Stimulated activated CD4-positive, alpha-beta T cell treated with anti-CD3 and anti-CD28 coated beads, Interleukin-4, amount 100 ng/mL, for 4 hours (primary cell): ENCODE measurements at regions not wholly inside any gene's neighbourhood (a gene's known extent, or its start where the extent isn't known, plus 50 kb on each side); places are given as distances from the start of the nearest gene placed in this dataset.
"Not testable (repeated sequence)": the region's sequence is repeated elsewhere in the genome, so short reads cannot be mapped to it uniquely, and the experiment has no call there.

Experiments
- DNase-seq, 2 experiments: peaks; one replicate each; pipeline ENCODE4 v3.0.0-alpha.2; 2020

DNA sequence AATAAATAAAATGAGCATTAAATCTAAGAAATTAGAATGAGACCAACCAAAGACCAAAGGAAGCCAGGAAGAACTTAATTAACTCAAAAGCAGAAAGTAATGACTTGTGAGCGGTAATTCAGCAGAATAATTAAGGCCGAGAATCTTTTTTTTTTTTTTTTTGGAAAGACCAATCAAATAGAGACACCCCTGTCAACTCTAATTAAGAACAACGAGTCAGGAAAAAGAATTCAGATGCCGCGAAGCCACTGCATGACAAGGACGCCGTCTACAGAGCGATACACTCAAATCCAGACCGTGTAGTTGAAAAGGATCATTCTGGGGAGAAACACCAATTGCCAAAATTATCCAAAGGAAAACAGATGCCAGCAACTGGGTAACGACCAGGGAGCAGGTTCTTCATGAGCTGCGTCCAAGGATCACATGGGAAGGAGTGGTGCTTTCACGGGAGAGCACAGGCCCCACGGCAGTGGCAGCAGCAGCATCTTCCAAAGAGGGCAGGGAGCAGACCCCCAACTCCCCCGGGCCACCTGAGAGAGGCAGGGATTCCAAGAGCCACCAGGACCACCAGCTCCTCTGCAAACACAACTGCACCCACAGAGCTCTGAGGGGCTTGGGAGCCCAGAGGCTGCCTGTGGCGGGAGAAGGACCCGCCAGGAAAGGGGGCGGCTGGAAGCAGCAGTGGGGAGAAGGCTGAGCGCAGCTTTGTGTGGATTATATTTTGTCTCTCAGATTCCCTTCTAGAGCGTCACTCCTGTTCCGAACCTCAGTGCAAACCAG is 469.8 kb downstream of the BRD1 start:
- no peak for DNase-seq

DNA sequence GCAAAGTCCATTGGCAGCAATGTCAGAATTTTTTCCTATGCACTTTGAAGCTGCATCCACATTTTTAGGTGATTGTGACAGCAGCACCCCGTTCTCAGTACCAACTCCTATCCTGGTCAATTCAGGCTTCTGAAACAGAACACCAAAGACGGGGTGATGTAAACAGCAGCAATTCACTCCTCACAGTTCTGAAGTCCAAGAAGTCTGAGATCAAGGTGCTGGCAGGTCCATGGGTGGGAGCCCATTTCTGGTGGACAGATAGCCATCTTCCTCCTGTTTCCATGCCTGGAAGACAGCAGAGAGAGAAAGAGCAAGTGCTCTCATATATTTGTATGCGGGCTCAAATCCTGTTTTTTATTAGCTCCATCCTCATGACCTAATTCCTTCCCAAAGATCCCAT is 471.2 kb downstream of the BRD1 start:
- no peak for DNase-seq

DNA sequence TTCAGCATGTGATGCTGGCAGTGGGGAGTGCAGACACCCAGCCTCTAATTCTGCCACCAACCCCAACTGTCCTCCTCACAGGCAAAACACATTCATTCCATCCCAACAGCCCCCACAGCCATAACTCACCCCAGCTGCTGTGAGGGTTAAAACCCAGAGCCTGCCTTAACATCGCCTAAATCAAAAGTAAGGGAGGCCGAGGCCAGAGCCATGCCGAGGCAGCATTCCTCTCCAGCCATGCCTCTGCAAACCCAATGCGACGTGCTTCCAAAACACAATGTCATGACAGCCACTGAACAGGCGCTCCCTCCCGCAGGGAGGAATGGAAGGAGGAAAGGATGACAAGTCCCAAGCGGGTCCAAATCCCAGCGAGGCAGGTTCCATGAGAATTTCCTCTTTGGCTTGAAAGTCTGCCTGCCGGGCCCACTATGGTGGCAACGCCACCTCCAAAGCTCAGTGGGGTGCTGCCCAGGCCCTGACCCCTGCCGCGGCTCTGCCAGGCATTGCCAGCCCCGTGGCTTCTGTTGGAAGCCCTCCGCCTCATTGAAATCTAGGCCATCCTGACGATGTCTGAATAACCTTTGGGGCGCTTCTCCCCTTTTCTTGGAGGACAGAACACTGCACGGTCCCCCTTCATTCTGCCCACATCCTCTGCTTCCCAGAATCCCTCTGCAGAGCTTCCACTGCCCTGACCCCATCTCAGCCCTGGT is 472.3 kb downstream of the BRD1 start:
- no peak for DNase-seq

DNA sequence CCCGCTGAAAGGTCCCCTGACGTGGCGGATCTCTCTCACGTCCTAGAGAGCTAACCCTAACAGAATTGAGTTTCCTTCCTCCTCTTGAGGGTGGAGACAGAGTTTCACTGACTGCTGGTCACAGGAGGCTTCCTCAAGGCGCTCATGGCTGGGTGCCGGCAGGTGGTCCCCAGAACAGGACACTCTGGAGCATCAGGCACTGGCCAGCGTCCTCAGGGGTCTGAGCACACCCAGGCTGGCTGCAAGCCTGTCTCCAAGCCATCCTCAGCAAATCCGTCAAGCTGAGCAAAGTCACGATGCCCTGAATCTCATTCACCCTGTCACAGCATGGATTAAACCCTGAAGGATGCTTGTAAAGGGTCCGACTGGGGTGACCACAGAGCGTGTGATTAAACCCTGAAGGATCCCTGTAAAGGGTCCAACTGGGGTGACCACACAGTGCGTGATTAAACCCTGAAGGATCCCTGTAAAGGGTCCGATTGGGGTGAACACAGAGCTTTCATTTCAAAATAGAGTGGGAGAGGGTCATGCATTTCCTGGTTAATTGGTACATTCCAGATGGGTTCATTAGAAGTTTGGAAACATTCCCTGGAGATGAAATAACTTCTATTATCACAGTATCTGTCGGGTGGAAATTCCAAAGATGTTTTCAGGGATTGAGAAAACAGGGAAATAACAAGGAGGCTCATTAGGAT is 473.0 kb downstream of the BRD1 start:
- DNase-seq, result no peak

DNA sequence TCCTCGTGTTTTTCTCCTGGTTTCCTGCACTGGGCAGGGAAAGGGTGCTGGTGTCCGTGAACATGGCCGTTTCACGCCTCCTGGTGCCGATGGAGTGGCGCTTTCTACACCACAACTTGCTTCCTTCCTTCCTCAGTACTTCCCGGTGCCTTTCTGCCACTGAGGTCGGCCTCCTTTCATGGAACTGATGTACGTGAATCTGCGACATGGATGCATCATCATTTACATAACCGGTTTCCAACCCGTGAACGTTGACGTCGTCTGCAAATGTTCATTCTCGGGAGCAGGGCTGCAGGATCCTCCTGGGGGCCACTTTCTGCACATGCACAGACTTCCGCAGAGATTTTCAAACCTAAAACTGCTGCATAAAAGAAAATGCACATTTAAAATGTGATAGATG is 474.4 kb downstream of the BRD1 start:
- DNase-seq, result no peak

DNA sequence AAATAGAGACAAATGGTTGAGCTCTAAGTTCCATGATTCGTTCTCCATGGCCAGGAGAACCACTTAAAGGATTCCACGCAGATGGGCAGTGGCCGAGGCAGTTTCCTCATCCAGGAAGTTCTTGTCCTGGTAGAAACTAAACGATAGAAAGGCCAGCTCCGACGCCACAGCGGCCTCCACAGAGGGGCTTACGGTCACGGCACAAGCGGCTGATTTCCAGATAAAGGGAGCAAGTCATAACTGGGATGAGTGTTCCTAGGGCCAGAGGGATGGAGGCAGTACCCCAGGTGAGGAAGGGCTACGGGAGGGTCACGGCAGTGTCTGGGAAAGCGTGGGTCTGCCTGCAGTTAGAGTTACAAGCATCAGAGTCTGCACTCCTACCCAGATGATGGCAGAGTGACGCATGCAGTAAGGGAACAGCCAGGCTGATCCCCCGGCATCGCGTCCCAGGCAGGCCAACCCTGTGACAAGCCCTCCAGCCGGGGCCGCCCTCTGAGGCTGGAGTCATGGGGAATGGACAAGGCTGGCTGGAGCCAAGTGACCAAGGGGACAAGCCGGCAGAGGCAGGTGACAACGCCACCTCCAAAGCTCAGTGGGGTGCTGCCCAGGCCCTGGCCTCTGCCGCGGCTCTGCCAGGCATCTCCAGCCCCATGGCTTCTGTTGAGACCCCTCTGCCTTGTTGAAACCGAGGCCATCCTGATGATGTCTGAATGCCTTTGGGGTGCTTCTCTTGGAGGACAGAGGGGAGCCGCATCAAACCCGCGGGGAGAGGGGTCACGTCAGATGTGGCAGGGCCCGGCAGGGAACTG is 475.1 kb downstream of the BRD1 start:
- no peak for DNase-seq

DNA sequence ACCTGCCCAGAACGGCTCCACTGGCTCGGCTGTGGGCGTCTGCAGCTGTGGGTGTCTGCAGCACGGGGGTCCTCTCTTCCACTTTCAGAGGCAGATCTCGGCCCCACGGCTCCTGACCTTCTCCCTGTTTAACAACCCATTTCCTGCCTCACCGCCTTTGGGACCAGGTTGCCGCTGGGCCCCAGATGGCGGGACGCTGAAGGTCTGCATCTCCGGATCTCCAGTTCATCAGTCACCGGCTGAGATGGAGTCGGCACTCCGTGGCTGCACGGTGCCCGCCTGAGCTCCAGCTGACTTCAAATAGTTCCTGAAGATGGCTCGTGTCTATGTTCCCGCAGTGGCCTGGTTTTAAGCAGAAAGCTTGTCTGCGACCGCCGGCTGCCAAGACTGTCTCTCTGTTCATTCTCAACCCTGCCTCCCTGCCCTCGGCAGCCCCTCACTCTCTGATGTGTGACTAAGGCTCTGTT is 475.9 kb downstream of the BRD1 start:
- no peak for DNase-seq

DNA sequence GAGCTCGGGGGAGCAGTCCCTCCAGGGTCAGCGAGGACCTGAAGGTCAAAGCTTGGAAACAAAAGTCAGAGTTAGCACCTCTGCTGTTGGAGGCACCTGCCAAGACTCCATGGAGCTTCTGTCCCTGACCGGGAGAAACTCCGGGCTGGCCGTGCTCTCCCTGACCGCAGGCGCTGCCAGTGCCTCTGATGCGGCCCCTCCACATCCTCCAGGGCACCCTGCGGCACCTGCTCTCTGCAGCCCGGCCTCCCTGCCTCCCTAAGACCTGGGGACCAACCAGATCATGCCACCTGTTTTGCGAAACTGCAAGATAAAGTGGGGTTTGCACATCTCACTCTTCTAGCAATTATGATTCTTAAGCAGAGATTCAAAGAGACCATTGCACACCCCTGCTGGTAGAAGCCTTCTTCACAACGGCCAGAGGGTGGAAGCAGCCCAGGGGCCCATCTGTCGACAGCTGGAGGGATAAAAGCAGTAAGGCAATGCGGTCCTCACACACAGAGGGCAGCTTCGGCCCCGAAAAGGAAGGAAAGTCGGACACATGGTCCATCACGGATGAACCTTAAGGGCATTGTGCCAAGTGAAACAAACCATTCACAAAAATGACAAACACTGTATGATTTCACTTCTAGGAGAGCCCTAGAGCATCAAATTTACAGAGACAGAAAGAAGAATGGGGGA is 477.1 kb downstream of the BRD1 start:
- no peak for DNase-seq

DNA sequence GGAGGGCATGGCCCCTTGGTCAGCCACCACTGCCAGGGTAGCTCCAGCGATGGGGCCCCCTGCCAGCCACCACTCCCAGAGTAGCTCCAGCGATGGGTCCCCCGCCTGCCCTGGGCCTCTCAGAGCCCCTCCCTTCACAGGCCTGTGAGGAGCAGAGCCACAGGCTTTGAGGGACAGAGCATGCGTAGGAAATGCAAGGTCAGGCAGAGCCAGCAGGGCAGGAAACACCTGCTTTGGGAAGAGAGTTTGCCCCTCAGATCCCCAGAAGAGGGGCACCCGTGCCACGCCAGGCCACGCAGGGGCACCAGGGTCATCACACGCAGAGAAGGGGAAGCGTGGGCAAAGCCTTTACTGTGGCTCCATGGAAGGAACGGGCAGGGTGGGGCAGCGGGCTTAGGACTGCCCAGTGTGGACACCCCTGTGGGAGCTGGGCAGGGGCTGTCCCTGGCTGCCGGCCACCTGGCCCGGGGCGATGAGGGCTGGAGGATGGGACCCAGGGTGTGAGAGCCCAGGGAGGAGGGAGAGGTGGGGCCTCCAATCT is 477.8 kb downstream of the BRD1 start:
- DNase-seq, result no peak

DNA sequence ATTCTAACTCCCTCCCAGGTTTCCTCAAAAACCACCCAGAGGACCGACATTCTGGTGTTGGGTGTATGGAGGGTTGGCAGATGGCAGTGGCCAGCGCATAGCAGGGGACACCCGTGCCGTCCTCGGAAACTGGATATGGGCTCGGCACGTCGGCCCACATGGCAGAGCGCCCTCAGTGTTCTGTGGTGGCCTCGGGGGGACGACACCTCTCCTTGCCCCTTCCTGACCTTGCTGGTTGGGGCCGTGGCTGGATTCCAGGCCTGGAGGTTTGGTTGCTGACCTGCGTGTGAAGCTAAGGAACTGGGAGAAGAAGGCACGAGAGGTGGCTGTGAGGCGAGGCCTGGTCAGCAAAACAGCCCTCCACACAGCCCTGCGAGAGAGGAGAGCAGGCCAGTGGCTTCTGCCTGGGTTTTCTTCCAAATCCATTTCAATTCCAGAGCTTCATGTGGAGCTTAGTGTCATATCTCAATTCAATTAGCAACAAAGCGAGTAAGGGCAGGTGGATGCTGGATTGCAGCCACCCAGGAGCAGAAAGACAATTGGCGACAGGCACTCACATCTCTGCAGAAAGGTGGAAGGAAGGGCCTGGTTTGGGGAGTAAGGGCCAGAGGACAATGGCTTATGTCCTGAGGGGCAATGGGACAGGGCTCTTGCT is 478.4 kb downstream of the BRD1 start:
- no peak for DNase-seq

DNA sequence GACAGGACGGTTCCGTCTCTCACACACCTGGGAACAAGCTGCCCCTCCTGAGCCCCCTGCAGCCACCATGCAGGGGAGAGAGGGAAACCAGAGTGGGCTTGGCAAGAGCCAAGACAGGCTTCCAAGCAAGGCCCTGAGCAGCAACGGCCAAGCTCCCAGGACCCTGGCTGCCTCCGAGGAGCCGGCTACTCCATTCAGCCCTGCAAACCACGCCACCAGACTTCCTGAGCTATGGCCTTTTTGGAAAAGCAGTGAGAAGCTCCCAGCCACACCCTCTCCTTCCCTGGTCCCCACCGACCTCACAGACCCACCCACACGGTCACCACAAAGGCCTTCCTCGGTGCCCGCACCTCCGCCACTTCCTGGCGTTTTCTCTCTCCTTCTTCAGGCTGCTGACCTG is 479.0 kb downstream of the BRD1 start:
- no peak for DNase-seq

DNA sequence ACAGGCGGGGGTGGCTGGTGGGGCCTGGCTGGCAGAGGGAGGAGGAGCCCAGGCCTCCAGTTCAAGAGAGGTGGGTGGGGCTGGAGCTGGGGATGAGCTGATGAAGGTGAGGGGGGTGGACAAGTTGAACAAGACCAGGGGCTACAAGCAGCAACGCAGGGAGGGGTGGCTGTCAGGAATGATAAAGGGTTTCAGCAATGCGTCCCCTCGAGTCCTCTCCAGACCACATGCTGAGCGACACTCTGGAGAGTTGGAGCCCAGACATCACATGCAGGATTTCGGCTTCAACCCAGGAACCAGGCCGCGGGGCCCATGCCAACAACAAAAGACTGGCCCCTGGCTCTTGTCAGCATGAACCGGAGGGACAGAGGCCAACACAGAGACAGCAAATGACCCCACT is 480.3 kb downstream of the BRD1 start:
- DNase-seq, result no peak

DNA sequence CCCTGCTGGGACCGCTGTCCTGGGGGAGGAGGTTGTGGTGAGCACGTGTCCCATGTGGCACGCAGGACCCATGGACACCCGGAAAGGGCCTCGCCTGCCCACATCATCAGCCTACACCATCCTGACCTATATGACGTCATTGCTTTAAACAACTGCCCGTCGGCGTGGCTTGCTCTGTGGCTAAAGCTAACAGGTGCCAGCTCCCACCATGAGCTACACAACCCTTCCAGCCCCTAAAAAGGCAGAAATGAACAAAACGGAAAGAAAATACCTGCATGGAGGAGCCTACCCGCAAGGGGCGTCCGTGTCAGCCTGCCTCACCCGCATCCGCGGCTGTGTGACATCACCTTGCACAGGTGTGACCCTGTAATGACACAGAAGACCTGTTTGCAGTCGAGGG is 481.8 kb downstream of the BRD1 start:
- no peak for DNase-seq

DNA sequence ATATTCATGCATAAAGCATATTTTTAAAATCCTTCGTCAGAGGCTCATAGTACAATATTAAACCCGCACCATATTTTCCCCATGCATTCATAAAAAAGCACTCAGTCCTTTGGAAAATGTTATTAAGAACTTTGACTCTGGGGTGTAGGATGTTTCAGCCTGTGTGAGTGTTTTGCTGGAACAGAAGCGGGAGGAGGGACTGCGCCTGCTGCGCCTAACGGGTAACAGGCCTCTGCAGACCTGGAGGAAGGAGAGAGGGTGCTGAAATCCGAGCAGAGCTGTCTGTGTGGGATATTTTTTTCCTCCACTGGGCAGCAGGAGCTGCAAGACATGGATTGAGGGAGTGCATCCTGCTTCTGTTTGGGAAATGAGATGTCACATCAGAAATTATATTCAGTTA is 483.0 kb downstream of the BRD1 start:
- DNase-seq, result no peak

DNA sequence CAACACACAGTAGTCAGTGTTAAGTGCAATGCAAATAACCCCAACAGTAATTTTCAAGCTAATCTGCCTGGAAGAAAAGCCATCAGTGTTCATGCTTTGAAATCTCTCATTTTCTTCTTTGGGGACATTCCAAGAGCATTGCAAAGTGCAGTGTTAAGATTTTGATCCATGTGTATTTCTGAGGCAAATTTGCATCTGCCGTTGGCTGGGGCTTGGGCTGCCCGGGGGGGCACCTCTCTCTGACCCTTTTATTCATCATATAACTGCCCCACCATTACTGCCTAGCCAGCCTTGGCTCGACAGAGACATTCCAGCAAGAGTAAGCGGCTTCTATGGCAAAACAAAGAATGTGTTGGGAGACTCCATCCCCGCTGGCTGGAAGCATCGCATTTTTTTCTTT is 483.5 kb downstream of the BRD1 start:
- DNase-seq, result no peak

DNA sequence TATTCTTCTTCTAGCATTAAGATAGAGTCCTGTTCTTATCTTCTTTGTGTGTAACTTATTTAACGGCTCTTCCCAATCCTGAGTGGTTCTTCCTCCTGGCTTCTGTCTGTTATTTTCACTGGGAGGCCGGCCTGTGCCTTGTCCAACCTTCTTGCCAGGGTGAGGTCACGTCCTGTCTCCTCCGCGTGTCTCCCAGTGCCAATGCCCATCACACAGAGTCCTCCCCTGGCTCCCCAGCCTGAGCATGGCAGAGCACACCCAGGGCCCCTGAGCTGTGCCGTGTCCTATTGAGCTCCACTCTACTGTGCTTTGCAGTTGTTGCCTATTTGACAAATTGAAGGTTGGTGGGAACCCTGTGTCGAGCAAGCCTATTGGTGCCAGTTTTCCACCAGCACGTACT is 487.3 kb downstream of the BRD1 start:
- no peak for DNase-seq

DNA sequence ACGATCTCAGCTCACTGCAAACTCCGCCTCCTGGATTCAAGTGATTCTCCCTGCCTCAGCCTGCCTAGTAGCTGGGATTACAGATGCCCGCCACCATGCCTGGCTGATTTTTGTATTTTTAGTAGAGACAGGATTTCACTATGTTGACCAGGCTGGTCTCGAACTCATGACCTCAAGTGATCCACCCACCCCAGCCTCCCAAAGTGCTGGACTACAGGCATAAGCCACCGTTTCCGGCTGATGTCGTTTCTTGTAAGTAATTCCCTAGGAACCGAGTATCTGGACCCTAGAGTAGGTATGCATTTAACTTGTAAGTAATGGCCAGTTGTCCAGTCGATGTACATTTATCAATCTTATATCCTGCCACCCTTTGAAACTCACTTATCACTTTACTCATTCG is 491.2 kb downstream of the BRD1 start:
- DNase-seq, result not testable (repeated sequence)

DNA sequence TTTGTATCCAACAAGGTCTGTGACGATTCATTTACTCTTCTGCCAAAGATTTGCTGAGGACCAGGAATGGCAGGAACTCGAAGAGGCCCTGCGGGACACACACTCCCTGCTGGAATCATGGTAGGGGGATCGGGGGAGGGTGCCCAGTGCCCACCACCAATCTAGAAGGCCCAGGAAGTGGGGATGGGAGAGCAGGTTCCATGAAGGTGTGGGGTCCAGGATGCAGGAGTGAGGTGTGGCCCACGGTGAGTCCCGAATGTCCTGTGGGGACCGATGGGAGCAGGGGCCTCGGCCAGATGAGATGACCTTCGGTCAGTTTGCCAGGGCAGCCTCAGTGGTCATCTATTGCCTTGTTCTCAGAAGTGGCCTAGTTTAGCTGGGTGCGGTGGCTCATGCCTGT is 492.7 kb downstream of the BRD1 start:
- DNase-seq, result no peak

DNA sequence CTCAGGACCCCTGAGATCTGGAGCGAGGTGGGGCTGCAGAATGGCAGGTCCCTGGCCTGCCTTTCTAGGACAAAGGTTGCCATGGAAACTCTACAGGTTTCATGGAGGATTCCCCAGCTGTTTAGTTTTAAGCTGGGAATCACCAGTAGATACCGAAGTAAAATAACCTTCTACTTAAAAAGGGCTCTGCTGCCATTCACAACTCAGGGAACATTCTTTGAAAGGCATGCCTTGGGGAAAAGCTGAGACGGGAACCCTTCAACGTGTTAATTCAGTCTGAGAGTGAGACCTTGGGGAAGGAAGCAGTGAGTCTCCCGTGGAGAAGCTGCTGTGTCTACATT is 493.3 kb downstream of the BRD1 start:
- DNase-seq, result no peak

DNA sequence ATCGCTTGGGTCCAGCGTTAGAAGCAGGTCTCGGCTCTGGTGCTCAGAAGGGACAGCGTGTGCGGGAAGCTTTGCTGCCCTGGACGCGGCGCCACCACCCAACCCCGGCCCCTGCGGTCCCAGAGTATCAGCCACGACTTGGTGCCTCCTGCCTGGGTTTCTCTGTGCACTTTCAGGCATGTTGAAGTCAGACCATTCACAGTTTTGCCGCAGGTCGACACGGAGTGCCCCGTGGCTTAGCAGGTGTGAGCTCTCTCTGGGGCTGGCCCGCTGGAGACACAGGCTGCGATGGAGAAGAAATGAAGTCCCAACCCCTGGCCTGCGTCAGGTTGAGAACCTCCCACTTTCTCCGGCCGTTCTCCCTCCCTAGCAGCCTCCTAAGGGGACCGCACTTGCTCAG is 494.5 kb downstream of the BRD1 start:
- no peak for DNase-seq

DNA sequence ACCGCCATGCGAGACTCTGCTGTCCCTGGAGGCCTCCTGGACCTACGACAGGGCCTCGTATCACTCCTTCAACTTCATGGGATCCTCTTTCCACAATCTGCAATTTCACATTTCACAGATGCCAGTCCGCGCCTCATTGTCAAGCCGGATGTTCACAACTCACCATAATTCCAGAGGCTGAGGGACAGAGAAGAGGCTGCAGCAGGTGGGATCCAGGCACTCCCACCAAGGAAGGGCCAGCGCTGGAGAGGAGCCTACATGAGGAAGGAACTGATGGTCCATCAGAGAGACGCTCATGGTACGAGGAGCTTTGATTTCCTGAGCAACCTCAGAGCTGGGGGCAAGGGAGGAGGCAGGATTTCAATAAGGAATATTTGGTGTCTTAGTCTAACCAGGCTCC is 495.0 kb downstream of the BRD1 start:
- no peak for DNase-seq

DNA sequence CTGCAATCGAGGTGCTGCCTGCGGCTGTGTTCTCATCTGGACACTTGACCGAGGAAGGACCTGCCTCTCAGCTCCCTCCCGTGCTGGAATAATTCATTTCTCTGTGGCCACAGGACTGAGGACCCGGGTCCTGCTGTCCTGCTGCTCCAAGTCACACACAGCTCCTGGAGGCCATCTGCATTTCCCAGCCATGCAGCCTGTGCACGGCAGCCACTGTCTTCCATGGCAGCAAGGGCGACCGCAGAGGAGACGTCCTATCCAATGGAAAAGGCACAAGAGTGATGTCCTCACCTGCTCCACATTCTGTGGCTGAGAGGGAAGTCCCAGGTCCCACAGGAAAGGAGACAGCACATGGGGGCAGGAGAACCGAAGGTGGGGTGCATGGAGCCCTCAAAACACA is 495.8 kb downstream of the BRD1 start:
- DNase-seq, result no peak
